HG03025 (cell line): ENCODE measurements at regions not wholly inside any gene's neighbourhood (a gene's known extent, or its start where the extent isn't known, plus 50 kb on each side); places are given as distances from the start of the nearest gene placed in this dataset.
"Not testable (repeated sequence)": the region's sequence is repeated elsewhere in the genome, so short reads cannot be mapped to it uniquely, and the experiment has no call there.

Source experiments
- ATAC-seq: cut with Tn5 transposase; IDR thresholded peaks from one replicate; pipeline ENCODE4 v1.9.1; 2021; ENCODE audit warnings: mild to moderate bottlenecking, moderate library complexity; ENCODE audit not compliant: unreplicated experiment, low FRiP score

- no peak for ATAC-seq
Measured at GRCh38 chr2:58347810-58348209, 106.7 kb upstream of the FANCL start.

GRCh38 chr2:58341047-58341446 lies 99.9 kb upstream of the FANCL start:
- ATAC-seq, result no peak

- ATAC-seq, result no peak
Measured at GRCh38 chr2:58339548-58340243, 98.6 kb upstream of the FANCL start.

- ATAC-seq, result no peak
Measured at GRCh38 chr2:58336416-58336815, 95.3 kb upstream of the FANCL start.

- no peak for ATAC-seq
Measured at GRCh38 chr2:58334414-58334813, 93.3 kb upstream of the FANCL start.

GRCh38 chr2:58325296-58325895 lies 84.3 kb upstream of the FANCL start:
- ATAC-seq, result not testable (repeated sequence)

- no peak for ATAC-seq
Measured at GRCh38 chr2:58319481-58319880, 78.4 kb upstream of the FANCL start.

- ATAC-seq, result not testable (repeated sequence)
Measured at GRCh38 chr2:58318949-58319348, 77.8 kb upstream of the FANCL start.

GRCh38 chr2:58313926-58314325 lies 72.8 kb upstream of the FANCL start:
- ATAC-seq, result no peak

- ATAC-seq, result no peak
Measured at GRCh38 chr2:58308435-58308834, 67.3 kb upstream of the FANCL start.

- ATAC-seq, result no peak
Measured at GRCh38 chr2:58304843-58305242, 63.7 kb upstream of the FANCL start.

GRCh38 chr2:58299123-58299522 lies 58.0 kb upstream of the FANCL start:
- ATAC-seq, result no peak

- no peak for ATAC-seq
Measured at GRCh38 chr2:58293056-58293455, 51.9 kb upstream of the FANCL start.

GRCh38 chr2:58291726-58292438 lies 50.8 kb upstream of the FANCL start:
- no peak for ATAC-seq
